Endothelial cell of umbilical vein (primary cell): ENCODE measurements at regions not wholly inside any gene's neighbourhood (a gene's known extent, or its start where the extent isn't known, plus 50 kb on each side); places are given as distances from the start of the nearest gene placed in this dataset.

Source experiments
- BruUV-seq: library from RNA; stranded (reverse); fragments of 400-500 nt; replicated peaks from 2 replicates; lab custom pipeline; 2021; lab: Mats Ljungman, UMichigan
- CTCF ChIA-PET: fragments of 300-600, 350-600 bp; sonication (Branson Sonifier 250); formaldehyde crosslinking; loops from one replicate; lab custom pipeline; 2021; ENCODE audit warnings: antibody characterized with exemption, inconsistent platforms; lab: Charles Lee
- POLR2A ChIA-PET: fragments of 300-600, 350-600 bp; sonication (Branson Sonifier 250); formaldehyde crosslinking; loops from one replicate; lab custom pipeline; 2021; ENCODE audit warnings: antibody characterized with exemption, inconsistent platforms; lab: Charles Lee
- DNase-seq: peaks from one replicate; pipeline ENCODE4 v3.0.0-alpha.2; 2011; ENCODE audit warnings: low read depth, low spot score
- FAIRE-seq: peaks from 2 replicates; lab custom pipeline; 2011; peaks lifted over from hg19 to GRCh38; lab: Jason Lieb, UNC
- H2AFZ ChIP-seq: 2 replicates; pipeline ENCODE4 v1.6.0; 2012; ENCODE audit warnings: low read depth, low read length, control low read depth, inconsistent platforms
- H3K27ac ChIP-seq: 2 replicates; pipeline ENCODE4 v1.5.1; 2011; ENCODE audit warnings: low read depth, mild to moderate bottlenecking, control low read depth, low read length, moderate library complexity; ENCODE audit not compliant: insufficient read depth
- H3K27me3 ChIP-seq, 2 experiments: 2 replicates each; pipeline versions ENCODE4 v1.6.0 to v1.6.1; 2011; ENCODE audit warnings: low read length in 2 of 2, mixed read lengths in 1 of 2; ENCODE audit not compliant: control insufficient read depth in 2 of 2, insufficient read depth in 2 of 2
- H3K36me3 ChIP-seq, 2 experiments: 2 replicates in 1 of 2; 3 replicates in 1 of 2; pipeline ENCODE4 v1.5.1; 2011; ENCODE audit warnings: low read length in 2 of 2, mild to moderate bottlenecking in 1 of 2, moderate library complexity in 1 of 2; ENCODE audit not compliant: control insufficient read depth in 2 of 2, insufficient read depth in 2 of 2; ENCODE audit errors: extremely low read depth in 1 of 2
- H3K4me1 ChIP-seq: 3 replicates; pipeline ENCODE4 v1.5.1; 2011; ENCODE audit warnings: mild to moderate bottlenecking, low read length; ENCODE audit not compliant: control insufficient read depth, insufficient read depth; ENCODE audit errors: extremely low read depth
- H3K4me2 ChIP-seq: 2 replicates; pipeline ENCODE4 v1.6.1; 2011; ENCODE audit warnings: low read length, control low read depth, mixed read lengths; ENCODE audit not compliant: insufficient read depth
- H3K4me3 ChIP-seq, 3 experiments: fragments of 200-600 bp in 1 of 3; sonication (generic), shearing (Covaris generic) in 1 of 3; replicated peaks in 1 of 3; 2 replicates each; pipeline ENCODE4 v1.5.1; 2011 to 2016; ENCODE audit warnings: control low read depth in 3 of 3, low read length in 3 of 3, mild to moderate bottlenecking in 2 of 3, inconsistent platforms in 1 of 3, low read depth in 1 of 3, moderate library complexity in 1 of 3; ENCODE audit not compliant: insufficient read depth in 1 of 3
- H3K79me2 ChIP-seq: 2 replicates; pipeline ENCODE4 v1.6.0; 2012; ENCODE audit warnings: low read length, inconsistent platforms; ENCODE audit not compliant: control insufficient read depth, insufficient read depth
- H3K9ac ChIP-seq: replicated peaks from 2 replicates; pipeline ENCODE3; 2011; ENCODE audit warnings: low read length, control low read depth; ENCODE audit not compliant: insufficient read depth; ENCODE audit errors: extremely low read depth
- H3K9me1 ChIP-seq: replicated peaks from 3 replicates; pipeline ENCODE4 v1.6.0; 2011; ENCODE audit warnings: mild to moderate bottlenecking, low read length; ENCODE audit not compliant: control insufficient read depth, insufficient read depth; ENCODE audit errors: extremely low read depth
- H3K9me3 ChIP-seq: replicated peaks from 2 replicates; pipeline ENCODE4 v1.5.1; 2012; ENCODE audit warnings: low read length, inconsistent platforms; ENCODE audit not compliant: control insufficient read depth, insufficient read depth
- H4K20me1 ChIP-seq: replicated peaks from 2 replicates; pipeline ENCODE3; 2011; ENCODE audit warnings: mild to moderate bottlenecking, low read length; ENCODE audit not compliant: control insufficient read depth, insufficient read depth; ENCODE audit errors: extremely low read depth
- EZH2 ChIP-seq: IDR thresholded peaks from 2 replicates; pipeline ENCODE4 v1.6.1; 2012; ENCODE audit warnings: borderline replicate concordance, low read depth, mild to moderate bottlenecking, moderate library complexity, low read length, inconsistent platforms; ENCODE audit not compliant: severe bottlenecking
- FOS ChIP-seq: IDR thresholded peaks from 2 replicates; pipeline ENCODE4 v1.6.1; 2011; ENCODE audit warnings: mild to moderate bottlenecking, low read length, moderate library complexity, borderline replicate concordance; ENCODE audit not compliant: insufficient read depth
- GATA2 ChIP-seq: IDR thresholded peaks from 2 replicates; pipeline ENCODE4 v1.7.0; 2011; ENCODE audit warnings: low read depth, mild to moderate bottlenecking, moderate library complexity, mixed read lengths, low read length; ENCODE audit not compliant: insufficient read length, insufficient read depth
- JUN ChIP-seq: IDR thresholded peaks from 2 replicates; pipeline ENCODE4 v1.6.1; 2011; ENCODE audit warnings: borderline replicate concordance, low read depth; ENCODE audit not compliant: insufficient read length, insufficient read depth
- MYC ChIP-seq: IDR thresholded peaks from one replicate; pipeline ENCODE4 v1.6.1; 2011; ENCODE audit warnings: mild to moderate bottlenecking, low read depth, low read length
- POLR2A ChIP-seq: IDR thresholded peaks from 2 replicates; pipeline ENCODE4 v1.6.1; 2012; ENCODE audit warnings: low read depth, mild to moderate bottlenecking, control low read depth, low read length
- POLR2AphosphoS5 ChIP-seq: IDR thresholded peaks from 2 replicates; pipeline ENCODE4 v1.6.1; 2012; ENCODE audit warnings: low read depth, mild to moderate bottlenecking, control low read depth, low read length, moderate library complexity; ENCODE audit not compliant: insufficient read depth
- dilution Hi-C: fragments of 300-500 bp; cut with MboI; formaldehyde crosslinking; loops from one replicate; pipeline ENCODE4 v1.15.0; 2019; ENCODE audit warnings: low sequenced_read_pairs; ENCODE audit not compliant: extremely low pct_ligation_motif_present
- intact Hi-C: fragments of 100-400 bp; cut with micrococcal nuclease; formaldehyde crosslinking; loops from one replicate; pipeline ENCODE4 v1.10.0; 2022
- TF ChIP-seq, protein P1 (sequence below): IDR thresholded peaks from 2 replicates; pipeline ENCODE4 v1.6.1; 2011; ENCODE audit not compliant: insufficient read depth, insufficient read length
- TF ChIP-seq, protein P2 (sequence below), 2 donors: IDR thresholded peaks; 1 replicate in 1 of 2; 2 replicates in 1 of 2; pipeline ENCODE4 v1.5.1; 2011; ENCODE audit warnings: low read length in 2 of 2, mild to moderate bottlenecking in 2 of 2, moderate library complexity in 2 of 2, control low read depth in 1 of 2, inconsistent platforms in 1 of 2, low read depth in 1 of 2; ENCODE audit not compliant: insufficient read depth in 1 of 2; ENCODE audit errors: extremely low read depth in 1 of 2

DNA sequence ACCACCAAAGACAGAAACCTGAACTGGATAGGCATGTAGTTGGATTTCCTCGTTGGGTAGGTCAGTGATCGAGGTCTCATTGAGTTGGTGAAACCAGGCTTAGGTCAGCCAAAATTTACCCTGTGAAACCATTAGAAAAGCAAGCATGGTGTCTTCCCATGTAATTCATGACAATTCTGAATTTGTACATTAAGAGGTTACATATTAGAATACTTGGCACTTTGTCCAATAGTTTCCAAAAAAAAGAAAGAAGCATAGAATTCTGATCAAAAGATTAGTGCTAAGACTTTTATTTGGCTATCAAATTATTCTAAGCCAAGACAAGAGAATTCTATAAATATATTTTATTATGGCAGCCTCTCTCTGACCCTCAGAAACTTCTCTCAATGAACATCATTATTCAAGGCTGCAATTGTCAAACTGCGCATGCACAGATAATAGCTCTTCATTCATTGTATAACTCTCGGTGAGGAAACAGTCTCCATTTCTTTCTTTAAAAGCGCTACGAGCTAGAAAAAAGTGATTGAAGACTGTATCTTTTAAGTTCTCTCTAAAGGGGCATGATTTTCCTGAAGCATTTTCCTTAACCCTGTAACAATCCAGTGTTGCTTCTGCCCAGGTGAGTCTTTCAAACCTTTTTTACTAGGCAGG lies 79.1 kb upstream of the MYCN start:
- H2AFZ ChIP-seq: no peak overlapping the region
- H3K36me3 ChIP-seq: no peaks in the 10 kb centered on the region
- no TSS peak for BruUV-seq
- H3K4me2 ChIP-seq: no peak overlapping the region
- no peaks in the 10 kb centered on the region for H3K9me1 ChIP-seq
- intact Hi-C loops (no loop called here), dilution Hi-C loops (no loop called here)
- DNase-seq: no peak
- TF ChIP-seq EZH2 (no peak), POLR2A (no peak), JUN (no peak), FOS (no peak), GATA2 (no peak), POLR2AphosphoS5 (no peak), MYC (no peak)
- TF ChIP-seq, protein P1, sequence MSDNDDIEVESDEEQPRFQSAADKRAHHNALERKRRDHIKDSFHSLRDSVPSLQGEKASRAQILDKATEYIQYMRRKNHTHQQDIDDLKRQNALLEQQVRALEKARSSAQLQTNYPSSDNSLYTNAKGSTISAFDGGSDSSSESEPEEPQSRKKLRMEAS: no peak
- TF ChIP-seq, protein P2, sequence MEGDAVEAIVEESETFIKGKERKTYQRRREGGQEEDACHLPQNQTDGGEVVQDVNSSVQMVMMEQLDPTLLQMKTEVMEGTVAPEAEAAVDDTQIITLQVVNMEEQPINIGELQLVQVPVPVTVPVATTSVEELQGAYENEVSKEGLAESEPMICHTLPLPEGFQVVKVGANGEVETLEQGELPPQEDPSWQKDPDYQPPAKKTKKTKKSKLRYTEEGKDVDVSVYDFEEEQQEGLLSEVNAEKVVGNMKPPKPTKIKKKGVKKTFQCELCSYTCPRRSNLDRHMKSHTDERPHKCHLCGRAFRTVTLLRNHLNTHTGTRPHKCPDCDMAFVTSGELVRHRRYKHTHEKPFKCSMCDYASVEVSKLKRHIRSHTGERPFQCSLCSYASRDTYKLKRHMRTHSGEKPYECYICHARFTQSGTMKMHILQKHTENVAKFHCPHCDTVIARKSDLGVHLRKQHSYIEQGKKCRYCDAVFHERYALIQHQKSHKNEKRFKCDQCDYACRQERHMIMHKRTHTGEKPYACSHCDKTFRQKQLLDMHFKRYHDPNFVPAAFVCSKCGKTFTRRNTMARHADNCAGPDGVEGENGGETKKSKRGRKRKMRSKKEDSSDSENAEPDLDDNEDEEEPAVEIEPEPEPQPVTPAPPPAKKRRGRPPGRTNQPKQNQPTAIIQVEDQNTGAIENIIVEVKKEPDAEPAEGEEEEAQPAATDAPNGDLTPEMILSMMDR (IDR thresholded peaks at IDR 0.05; ENCODE audit: extremely low read depth in 1 of 2, insufficient read depth in 1 of 2, low read depth in 1 of 2, low read length in 2 of 2): no peak
- H3K4me1 ChIP-seq: no peaks in the 10 kb centered on the region
- CTCF ChIA-PET: no interaction called here
- no peak overlapping the region for H3K9ac ChIP-seq
- POLR2A ChIA-PET: no interaction called here
- H4K20me1 ChIP-seq: no peaks in the 10 kb centered on the region
- FAIRE-seq: no peak
- no peaks in the 10 kb centered on the region for H3K27me3 ChIP-seq
- no peak overlapping the region for H3K27ac ChIP-seq
- no peaks in the 10 kb centered on the region for H3K9me3 ChIP-seq
- H3K4me3 ChIP-seq: no peak overlapping the region
- no peaks in the 10 kb centered on the region for H3K79me2 ChIP-seq
